ENCODE measurements at regions not wholly inside any gene's neighbourhood (a gene's known extent, or its start where the extent isn't known, plus 50 kb on each side); places are given as distances from the start of the nearest gene placed in this dataset.

GRCh38 chr9:135227641-135228251 lies 140.3 kb downstream of the OLFM1 start:
- TF ChIP-seq, protein P1, sequence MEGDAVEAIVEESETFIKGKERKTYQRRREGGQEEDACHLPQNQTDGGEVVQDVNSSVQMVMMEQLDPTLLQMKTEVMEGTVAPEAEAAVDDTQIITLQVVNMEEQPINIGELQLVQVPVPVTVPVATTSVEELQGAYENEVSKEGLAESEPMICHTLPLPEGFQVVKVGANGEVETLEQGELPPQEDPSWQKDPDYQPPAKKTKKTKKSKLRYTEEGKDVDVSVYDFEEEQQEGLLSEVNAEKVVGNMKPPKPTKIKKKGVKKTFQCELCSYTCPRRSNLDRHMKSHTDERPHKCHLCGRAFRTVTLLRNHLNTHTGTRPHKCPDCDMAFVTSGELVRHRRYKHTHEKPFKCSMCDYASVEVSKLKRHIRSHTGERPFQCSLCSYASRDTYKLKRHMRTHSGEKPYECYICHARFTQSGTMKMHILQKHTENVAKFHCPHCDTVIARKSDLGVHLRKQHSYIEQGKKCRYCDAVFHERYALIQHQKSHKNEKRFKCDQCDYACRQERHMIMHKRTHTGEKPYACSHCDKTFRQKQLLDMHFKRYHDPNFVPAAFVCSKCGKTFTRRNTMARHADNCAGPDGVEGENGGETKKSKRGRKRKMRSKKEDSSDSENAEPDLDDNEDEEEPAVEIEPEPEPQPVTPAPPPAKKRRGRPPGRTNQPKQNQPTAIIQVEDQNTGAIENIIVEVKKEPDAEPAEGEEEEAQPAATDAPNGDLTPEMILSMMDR (IDR thresholded peaks at IDR 0.05), result no peak
- TF ChIP-seq POLR2AphosphoS5 (IDR thresholded peaks at IDR 0.05) (no peak), POLR2A (IDR thresholded peaks at IDR 0.05) (no peak)

Data from breast epithelium (tissue), 3 donors.